HEK293 (cell line): ENCODE measurements at regions not wholly inside any gene's neighbourhood (a gene's known extent, or its start where the extent isn't known, plus 50 kb on each side); places are given as distances from the start of the nearest gene placed in this dataset.

Experiments used
- CTCF ChIA-PET: fragments of 350-600 bp; formaldehyde crosslinking; extraction: SDS; loops from one replicate; lab custom pipeline; 2021; ENCODE audit warnings: antibody characterized with exemption; lab: Yijun Ruan, JAX
- POLR2A ChIA-PET: fragments of 300-600 bp; formaldehyde crosslinking; extraction: SDS; loops from one replicate; lab custom pipeline; 2020; ENCODE audit warnings: antibody characterized with exemption, inconsistent platforms; lab: Yijun Ruan, JAX
- H3K27ac ChIP-seq: fragments of 200-500 bp; sonication (Bioruptor generic); 2 replicates; pipeline ENCODE4 v1.5.1; 2014; ENCODE audit warnings: low read depth, low read length, control low read depth, inconsistent platforms; ENCODE audit errors: extremely low read depth
- H3K36me3 ChIP-seq, 2 experiments: fragments of 200-500 bp in 1 of 2; sonication (Bioruptor generic) in 1 of 2; 1 replicate in 1 of 2; 2 replicates in 1 of 2; pipeline ENCODE4 v1.5.1; 2014 to 2017; ENCODE audit warnings: inconsistent platforms in 2 of 2, low read length in 2 of 2; ENCODE audit not compliant: control insufficient read depth in 2 of 2, insufficient read depth in 1 of 2
- H3K4me1 ChIP-seq: fragments of 200-500 bp; sonication (Bioruptor generic); 2 replicates; pipeline ENCODE4 v1.5.1; 2014; ENCODE audit warnings: mild to moderate bottlenecking, low read length, inconsistent platforms; ENCODE audit not compliant: control insufficient read depth, insufficient read depth
- H3K4me3 ChIP-seq: 2 replicates; pipeline ENCODE4 v1.5.1; 2011; ENCODE audit warnings: low read depth, mild to moderate bottlenecking, control low read depth, low read length, moderate library complexity
- H3K9me3 ChIP-seq: fragments of 200-500 bp; sonication (Bioruptor generic); 2 replicates; pipeline ENCODE4 v1.5.1; 2014; ENCODE audit warnings: low read depth, low read length, inconsistent platforms; ENCODE audit not compliant: control insufficient read depth, insufficient read depth
- AEBP2 ChIP-seq: fragments of 450-650 bp; formaldehyde crosslinking; IDR thresholded peaks from 2 replicates; pipeline ENCODE4 v1.5.1; 2016; ENCODE audit warnings: missing biosample characterization, missing genetic modification characterization, borderline replicate concordance
- FEZF1 ChIP-seq: fragments of 450-650 bp; formaldehyde crosslinking; IDR thresholded peaks from 2 replicates; pipeline ENCODE4 v1.5.1; 2016; ENCODE audit warnings: missing biosample characterization, missing genetic modification characterization
- MYNN ChIP-seq: fragments of 450-650 bp; formaldehyde crosslinking; IDR thresholded peaks from 2 replicates; pipeline ENCODE4 v1.5.1; 2016; ENCODE audit warnings: missing biosample characterization, missing genetic modification characterization, borderline replicate concordance
- SALL2 ChIP-seq: fragments of 450-650 bp; formaldehyde crosslinking; IDR thresholded peaks from 2 replicates; pipeline ENCODE4 v1.5.0; 2017; ENCODE audit warnings: missing biosample characterization, mild to moderate bottlenecking, missing genetic modification characterization, borderline replicate concordance
- ZNF114 ChIP-seq: fragments of 450-650 bp; formaldehyde crosslinking; IDR thresholded peaks from 2 replicates; pipeline ENCODE4 v1.5.0; 2017; ENCODE audit warnings: missing biosample characterization, missing genetic modification characterization
- ZNF26 ChIP-seq: fragments of 450-650 bp; formaldehyde crosslinking; IDR thresholded peaks from 2 replicates; pipeline ENCODE4 v1.5.1; 2016; ENCODE audit warnings: missing biosample characterization, missing genetic modification characterization
- ZNF280C ChIP-seq: fragments of 450-650 bp; formaldehyde crosslinking; IDR thresholded peaks from 2 replicates; pipeline ENCODE4 v1.5.1; 2016; ENCODE audit warnings: missing biosample characterization, missing genetic modification characterization
- ZNF48 ChIP-seq: fragments of 450-650 bp; formaldehyde crosslinking; IDR thresholded peaks from 2 replicates; pipeline ENCODE4 v1.5.1; 2016; ENCODE audit warnings: missing biosample characterization, missing genetic modification characterization
- ZNF518A ChIP-seq: fragments of 450-650 bp; formaldehyde crosslinking; conservative IDR thresholded peaks from 2 replicates; pipeline ENCODE4 v1.5.1; 2016; ENCODE audit warnings: low read depth, missing biosample characterization, missing genetic modification characterization
- ZNF530 ChIP-seq: fragments of 450-650 bp; formaldehyde crosslinking; IDR thresholded peaks from 2 replicates; pipeline ENCODE4 v1.5.1; 2016; ENCODE audit warnings: low read depth, missing biosample characterization, missing genetic modification characterization
- ZNF548 ChIP-seq: fragments of 450-650 bp; formaldehyde crosslinking; IDR thresholded peaks from 2 replicates; pipeline ENCODE4 v1.5.1; 2016; ENCODE audit warnings: missing biosample characterization, missing genetic modification characterization
- ZNF596 ChIP-seq: fragments of 450-650 bp; IDR thresholded peaks from 2 replicates; pipeline ENCODE4 v1.5.0; 2018; ENCODE audit warnings: missing biosample characterization, mild to moderate bottlenecking, missing genetic modification characterization, moderate library complexity
- ZNF670 ChIP-seq: fragments of 450-650 bp; formaldehyde crosslinking; IDR thresholded peaks from 2 replicates; pipeline ENCODE4 v1.5.1; 2016; ENCODE audit warnings: missing biosample characterization, missing genetic modification characterization, low read depth
- ZNF837 ChIP-seq: fragments of 450-650 bp; formaldehyde crosslinking; IDR thresholded peaks from 2 replicates; pipeline ENCODE4 v1.5.1; 2016; ENCODE audit warnings: missing biosample characterization, missing genetic modification characterization
- ZSCAN30 ChIP-seq: fragments of 450-650 bp; IDR thresholded peaks from 2 replicates; pipeline ENCODE4 v1.5.1; 2018; ENCODE audit warnings: missing biosample characterization, mild to moderate bottlenecking, missing genetic modification characterization, moderate library complexity
- ZXDB ChIP-seq: fragments of 450-650 bp; formaldehyde crosslinking; IDR thresholded peaks from 2 replicates; pipeline ENCODE4 v1.5.1; 2016; ENCODE audit warnings: missing biosample characterization, missing genetic modification characterization
- TF ChIP-seq, protein P1 (sequence below): fragments of 450-650 bp; formaldehyde crosslinking; IDR thresholded peaks from 2 replicates; pipeline ENCODE4 v1.5.1; 2017; ENCODE audit warnings: missing biosample characterization, missing genetic modification characterization
- TF ChIP-seq, protein P2 (sequence below): fragments of 450-650 bp; formaldehyde crosslinking; optimal IDR thresholded peaks from 2 replicates; pipeline ENCODE3; 2016; ENCODE audit warnings: missing biosample characterization, mild to moderate bottlenecking, missing genetic modification characterization

GRCh38 chr6:163726037-163726695 is 311.6 kb downstream of the QKI start:
- Histone ChIP-seq H3K36me3 (no peaks in the 10 kb centered on the region), H3K9me3 (no peaks in the 10 kb centered on the region), H3K4me1 (no peaks in the 10 kb centered on the region), H3K27ac (no peak overlapping the region), H3K4me3 (no peak overlapping the region)
- CTCF ChIA-PET = interaction anchor here (0.6 kb wide), 1 partner anchor 14 kb away, joined by 3 read pairs; no protein-coding TSS in a partner anchor
- no peak for TF ChIP-seq ZNF670
- TF ChIP-seq ZNF530 = no peak
- no peak for TF ChIP-seq ZNF48 (tag by site-specific recombination)
- TF ChIP-seq ZNF548 = no peak
- TF ChIP-seq, protein P1, sequence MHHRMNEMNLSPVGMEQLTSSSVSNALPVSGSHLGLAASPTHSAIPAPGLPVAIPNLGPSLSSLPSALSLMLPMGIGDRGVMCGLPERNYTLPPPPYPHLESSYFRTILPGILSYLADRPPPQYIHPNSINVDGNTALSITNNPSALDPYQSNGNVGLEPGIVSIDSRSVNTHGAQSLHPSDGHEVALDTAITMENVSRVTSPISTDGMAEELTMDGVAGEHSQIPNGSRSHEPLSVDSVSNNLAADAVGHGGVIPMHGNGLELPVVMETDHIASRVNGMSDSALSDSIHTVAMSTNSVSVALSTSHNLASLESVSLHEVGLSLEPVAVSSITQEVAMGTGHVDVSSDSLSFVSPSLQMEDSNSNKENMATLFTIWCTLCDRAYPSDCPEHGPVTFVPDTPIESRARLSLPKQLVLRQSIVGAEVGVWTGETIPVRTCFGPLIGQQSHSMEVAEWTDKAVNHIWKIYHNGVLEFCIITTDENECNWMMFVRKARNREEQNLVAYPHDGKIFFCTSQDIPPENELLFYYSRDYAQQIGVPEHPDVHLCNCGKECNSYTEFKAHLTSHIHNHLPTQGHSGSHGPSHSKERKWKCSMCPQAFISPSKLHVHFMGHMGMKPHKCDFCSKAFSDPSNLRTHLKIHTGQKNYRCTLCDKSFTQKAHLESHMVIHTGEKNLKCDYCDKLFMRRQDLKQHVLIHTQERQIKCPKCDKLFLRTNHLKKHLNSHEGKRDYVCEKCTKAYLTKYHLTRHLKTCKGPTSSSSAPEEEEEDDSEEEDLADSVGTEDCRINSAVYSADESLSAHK = no peak
- no peak for TF ChIP-seq ZSCAN30 (tag by site-specific recombination)
- TF ChIP-seq ZNF596 = no peak
- no peak for TF ChIP-seq ZNF837 (tag by site-specific recombination)
- TF ChIP-seq FEZF1 (tag by site-specific recombination) = no peak
- TF ChIP-seq ZNF518A (tag by site-specific recombination) = no peak
- POLR2A ChIA-PET = no interaction called here

DNA sequence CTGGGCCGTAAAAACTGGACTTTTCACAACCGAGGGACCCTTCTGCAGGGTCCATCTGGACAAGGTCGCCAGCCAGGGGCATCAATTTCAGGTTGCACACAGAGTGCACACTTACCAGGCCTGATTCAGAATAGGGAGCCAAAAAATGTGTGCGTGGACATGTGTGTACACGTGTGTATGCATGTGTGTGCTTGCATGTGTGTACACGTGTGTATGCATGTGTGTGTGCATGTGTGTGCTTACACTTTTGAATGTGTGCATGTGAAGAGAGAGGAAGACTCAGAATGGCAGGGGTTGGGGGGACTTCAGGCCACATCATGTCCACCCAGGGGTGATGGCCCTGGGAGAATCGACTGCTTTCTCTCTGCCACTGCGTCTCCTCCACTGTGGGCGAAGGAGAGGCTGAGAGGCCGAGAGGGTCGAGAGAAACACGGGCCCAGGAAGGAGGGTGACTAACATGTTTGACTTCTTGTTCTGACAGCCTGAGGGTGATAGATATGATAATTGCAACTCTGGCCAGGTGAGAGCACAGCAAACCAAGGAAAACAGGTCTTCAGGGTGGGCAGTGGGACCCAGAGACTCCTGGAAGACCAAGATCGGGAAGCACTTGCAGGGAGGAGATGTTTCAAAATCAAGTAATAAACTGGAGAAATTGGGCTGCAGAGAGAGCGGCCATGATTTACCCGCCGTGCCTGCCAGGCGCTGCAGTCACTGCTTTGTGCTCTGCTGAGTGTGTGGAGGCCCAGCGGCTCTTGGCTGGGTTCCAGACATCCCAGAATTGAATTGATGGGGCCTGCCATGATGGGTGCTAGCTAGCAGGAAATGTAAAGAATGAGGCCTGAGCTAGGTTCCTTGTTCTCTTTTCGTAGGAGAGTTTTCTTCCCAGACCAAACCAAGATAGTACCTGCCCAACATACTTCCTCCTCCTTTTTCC is 310.8 kb downstream of the QKI start:
- Histone ChIP-seq H3K9me3 (no peaks in the 10 kb centered on the region), H3K27ac (no peak overlapping the region), H3K4me3 (no peak overlapping the region), H3K36me3 (no peaks in the 10 kb centered on the region), H3K4me1 (no peaks in the 10 kb centered on the region)
- POLR2A ChIA-PET = no interaction called here
- CTCF ChIA-PET = interaction anchor here (0.5 to 0.6 kb wide), 2 partner anchors 45 to 50 kb away, joined by 3 to 5 read pairs; no protein-coding TSS in a partner anchor
- no peak for TF ChIP-seq ZXDB (tag by site-specific recombination)
- TF ChIP-seq, protein P2, sequence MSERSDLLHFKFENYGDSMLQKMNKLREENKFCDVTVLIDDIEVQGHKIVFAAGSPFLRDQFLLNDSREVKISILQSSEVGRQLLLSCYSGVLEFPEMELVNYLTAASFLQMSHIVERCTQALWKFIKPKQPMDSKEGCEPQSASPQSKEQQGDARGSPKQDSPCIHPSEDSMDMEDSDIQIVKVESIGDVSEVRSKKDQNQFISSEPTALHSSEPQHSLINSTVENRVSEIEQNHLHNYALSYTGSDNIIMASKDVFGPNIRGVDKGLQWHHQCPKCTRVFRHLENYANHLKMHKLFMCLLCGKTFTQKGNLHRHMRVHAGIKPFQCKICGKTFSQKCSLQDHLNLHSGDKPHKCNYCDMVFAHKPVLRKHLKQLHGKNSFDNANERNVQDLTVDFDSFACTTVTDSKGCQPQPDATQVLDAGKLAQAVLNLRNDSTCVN (tag by site-specific recombination) = no peak
- no peak for TF ChIP-seq AEBP2 (tag by site-specific recombination)
- TF ChIP-seq MYNN (tag by site-specific recombination) = no peak
- no peak for TF ChIP-seq ZNF114 (tag by site-specific recombination)
- no peak for TF ChIP-seq ZNF26
- TF ChIP-seq ZNF280C (tag by site-specific recombination) = no peak
- TF ChIP-seq SALL2 = no peak
